GM11168 (cell line): ENCODE measurements at regions not wholly inside any gene's neighbourhood (a gene's known extent, or its start where the extent isn't known, plus 50 kb on each side); places are given as distances from the start of the nearest gene placed in this dataset.

Experiments used
- in situ Hi-C: fragments of 300-500 bp; cut with MboI; formaldehyde crosslinking; loops from one replicate; pipeline ENCODE4 v1.12.0; 2022; ENCODE audit warnings: low sequenced_read_pairs; ENCODE audit not compliant: unreplicated experiment

DNA sequence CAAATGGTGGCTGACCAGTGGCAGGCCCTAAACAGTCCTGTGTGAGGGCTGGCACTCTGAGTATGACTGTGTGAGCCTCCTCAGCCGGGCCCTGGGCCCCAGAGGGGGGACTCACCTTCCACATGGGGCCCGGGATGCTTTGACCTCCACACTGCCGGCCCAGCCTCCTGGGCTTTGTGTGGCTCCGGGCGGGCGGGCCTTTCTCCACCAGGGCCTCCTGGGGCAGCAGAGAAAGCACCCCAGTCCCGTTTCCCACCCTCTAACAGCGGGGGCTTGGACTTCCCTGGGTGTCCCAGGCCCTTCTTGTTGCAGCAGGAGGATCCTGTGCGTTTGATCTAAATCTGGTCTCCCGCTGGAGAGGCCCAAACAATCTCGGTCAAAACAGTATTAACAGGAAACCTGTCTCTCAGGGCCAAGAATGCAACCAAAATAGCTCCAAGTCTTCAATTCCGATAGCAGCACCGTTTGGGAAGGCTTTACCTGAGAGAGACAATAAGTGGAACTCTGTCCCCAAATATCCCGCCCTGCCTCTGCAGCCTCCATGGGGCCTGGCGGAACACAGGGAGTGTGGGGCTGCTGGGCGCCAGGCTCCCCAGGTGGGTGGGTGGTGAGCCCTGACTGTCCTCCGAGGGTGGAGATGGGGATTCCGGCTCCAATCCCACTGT is 104.8 kb upstream of the ZNF32 start:
- in situ Hi-C loops = no loop called here

DNA sequence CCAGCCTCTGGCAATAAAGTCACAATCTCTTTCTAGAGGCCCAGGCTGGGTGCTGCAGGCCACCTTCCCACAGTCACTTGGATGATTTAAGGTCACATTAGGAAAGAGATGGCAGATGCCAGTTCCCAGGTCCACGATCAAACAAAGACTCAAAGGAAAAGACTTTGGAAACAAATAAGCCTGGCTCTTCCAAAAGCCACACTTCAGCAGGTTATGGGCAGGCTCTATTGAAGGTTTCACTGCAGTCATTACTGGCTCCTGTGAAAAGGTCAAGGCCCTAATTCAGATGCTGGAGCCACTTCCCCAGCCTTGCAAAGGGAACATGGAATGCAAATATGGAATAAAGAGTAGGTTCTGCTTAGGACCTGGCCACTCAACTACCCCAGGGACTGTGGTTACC is 104.0 kb upstream of the ZNF32 start:
- in situ Hi-C loops = no loop called here

DNA sequence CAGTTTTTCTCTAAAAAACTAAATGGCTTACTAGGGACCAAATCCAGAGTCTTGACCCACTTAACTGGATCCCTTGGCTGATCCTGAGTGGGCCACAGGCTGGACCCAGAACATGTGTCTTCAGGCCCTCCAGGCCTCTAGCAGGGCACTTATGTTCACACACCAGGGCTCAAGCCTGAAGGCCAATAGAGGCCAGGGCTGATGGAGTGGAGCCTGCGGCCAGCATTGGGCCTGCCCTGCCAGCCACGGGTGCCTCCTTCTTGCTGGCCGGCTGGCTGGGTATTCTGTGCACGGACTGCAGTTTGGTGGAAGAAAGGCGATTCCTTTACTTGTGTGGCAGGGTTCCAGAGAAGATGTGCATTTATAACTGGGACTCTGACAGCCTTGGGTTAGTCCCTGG is 103.0 kb upstream of the ZNF32 start:
- in situ Hi-C loops = no loop called here

DNA sequence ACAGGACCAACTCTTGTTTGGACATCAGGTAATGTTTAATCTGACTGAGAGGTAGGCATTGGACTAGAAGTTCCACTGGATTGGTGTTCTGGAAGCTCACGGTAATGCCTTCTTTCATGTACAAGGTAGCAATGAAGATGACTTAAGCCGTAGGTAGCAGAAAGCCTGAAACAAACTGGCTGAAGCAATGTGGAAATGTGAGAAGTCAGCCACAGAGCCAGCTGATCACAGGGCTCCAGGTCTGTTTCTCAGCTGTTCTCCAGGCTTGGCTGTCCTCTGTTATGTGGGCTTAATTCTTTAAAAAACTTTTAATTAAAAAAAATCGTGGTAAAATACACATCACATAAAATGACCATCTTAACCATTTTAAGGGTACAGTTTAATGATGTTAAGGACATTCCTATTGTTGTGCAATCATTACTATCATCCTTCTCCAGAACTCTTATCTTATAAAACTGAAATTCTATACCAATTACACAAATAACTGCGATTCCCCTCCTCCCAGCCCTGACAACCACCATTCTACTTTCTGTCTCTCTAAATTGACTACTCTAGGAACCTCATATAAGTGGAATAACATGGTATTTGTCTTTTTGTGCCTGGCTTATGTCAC is 101.4 kb upstream of the ZNF32 start:
- in situ Hi-C loops = no loop called here

DNA sequence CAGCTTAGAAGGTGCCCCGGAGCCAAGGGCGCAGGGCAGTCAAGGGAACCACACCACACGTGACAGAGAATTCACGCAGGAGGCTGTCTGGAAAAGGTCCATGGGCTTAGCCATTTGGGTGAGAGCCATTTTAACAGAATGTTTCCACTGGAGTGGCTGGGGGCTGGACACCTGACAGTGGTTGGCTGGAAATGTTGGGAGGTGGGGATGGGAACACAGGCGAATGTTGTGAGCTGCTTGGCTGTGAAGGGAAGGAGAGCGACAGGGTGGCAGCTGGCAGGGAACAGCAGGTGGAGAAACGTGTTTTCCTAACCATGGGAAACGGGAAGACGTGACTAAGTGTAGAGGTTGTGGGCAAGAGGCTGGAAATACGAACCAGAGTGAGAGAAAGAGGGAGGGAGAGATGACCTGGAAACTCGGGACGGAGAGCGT is 100.5 kb upstream of the ZNF32 start:
- in situ Hi-C loops = no loop called here

DNA sequence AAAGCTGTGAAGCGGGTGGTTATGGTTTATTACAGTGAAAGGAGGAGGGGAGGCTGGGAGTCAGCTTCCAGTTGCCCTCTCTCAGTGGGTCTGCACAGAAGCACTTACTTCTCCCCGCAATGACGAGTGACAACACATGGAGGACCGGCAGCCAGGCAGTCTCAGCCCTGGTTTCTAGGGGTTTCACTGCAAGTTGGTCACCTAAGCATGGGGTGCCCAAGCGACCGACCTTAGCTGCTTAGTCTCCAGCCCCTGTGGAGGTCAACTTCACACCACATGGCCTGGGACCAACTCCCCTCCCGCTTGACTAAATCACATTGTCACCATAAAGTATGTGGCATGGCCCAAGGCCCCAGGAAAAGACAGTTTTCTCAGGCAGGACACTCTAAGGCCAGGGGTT is 99.9 kb upstream of the ZNF32 start:
- in situ Hi-C loops = no loop called here

DNA sequence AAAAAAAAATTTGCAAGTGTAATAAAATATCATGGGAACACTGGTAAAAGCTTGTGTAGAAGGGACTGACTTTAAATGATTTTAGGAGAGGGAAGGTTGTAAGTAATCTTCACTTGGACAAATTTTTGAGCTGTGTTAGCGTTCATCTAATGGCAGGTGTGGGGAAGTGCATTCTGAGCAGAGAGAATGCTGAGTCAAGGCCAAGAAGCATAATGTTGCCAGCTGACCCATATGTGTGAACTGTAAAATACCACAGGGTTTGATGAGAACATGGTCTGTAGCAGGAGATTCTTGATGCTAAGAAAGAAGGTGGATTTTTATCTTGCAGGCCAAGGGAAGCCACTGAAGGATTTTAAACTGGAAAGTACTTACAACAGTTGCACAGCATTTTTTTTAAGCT is 98.2 kb upstream of the ZNF32 start:
- in situ Hi-C loops = no loop called here

DNA sequence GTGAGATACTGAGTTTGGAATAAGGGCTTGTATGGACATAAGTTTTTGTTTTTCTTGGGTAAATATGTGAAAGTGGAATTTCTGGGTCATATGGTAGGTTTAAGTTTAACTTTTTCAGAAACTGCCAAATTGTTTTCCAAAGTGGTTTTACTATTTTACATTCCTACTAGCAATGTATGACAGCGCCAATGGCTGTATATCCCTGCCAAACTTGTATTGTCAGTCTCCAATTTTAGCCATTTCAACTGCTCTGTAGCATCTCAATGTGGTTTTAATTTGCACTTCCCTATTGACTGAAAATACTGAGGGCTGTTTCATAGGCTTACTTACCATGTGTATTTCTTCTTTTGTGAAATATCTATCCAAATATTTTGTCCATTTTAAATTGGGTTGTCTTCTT is 90.5 kb upstream of the ZNF32 start:
- in situ Hi-C loops = no loop called here

DNA sequence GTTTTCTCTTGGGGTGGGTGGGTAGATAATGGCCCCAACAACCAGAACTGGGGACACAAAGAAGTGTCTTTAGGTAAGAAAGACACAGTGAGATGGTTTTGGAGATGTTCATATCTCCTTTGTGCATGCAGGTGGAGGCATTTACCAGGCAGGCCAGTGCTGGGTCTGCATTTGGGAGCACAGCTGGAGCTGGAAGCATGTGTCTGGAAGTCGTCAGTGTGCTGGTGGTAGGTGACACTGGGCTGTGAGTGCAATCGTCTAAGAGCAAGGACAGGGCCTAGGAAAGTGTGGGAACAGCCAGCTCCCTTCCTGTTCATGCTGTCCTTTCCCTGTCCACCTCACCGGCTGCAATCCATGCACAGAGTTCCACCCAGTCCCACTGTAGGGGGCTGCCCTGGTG is 88.3 kb upstream of the ZNF32 start:
- in situ Hi-C loops = no loop called here

DNA sequence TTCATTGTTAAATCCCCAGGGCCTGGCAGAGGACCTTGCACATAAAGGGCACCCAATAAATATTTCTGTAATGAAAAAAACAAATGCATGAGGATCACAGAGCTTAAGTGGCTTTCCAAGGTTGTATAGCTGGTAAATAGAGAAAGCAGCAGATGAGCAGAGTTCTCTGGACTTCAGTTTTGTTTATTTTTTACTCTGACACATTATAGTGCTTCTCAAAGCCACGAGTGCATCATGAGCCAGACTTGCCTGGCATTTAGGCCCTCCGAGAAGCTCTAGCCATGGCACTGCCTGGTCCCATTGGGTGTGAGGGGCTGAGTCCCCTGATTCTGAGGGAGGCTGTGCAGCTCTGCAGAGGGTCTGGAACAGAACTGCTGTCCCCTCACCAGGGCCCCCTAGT is 87.2 kb upstream of the ZNF32 start:
- in situ Hi-C loops = no loop called here

DNA sequence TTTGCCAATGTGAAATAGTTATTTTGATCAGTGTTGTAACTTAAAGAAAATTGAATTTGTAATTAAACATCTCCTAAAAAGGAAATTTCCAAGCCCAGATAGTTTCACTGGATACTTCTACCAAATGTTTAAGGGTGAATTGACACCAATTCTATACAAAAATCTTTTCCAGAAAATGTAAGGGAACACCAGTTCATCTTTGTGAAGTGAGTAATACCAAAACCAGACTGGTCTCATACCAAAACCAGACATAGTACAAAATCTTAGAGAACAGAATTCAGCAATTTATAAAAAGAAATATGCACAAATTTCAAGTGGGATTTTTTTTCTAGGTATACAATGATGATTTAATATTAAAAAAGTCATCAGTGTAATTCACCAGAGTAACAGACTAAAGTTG is 86.0 kb upstream of the ZNF32 start:
- in situ Hi-C loops = no loop called here

DNA sequence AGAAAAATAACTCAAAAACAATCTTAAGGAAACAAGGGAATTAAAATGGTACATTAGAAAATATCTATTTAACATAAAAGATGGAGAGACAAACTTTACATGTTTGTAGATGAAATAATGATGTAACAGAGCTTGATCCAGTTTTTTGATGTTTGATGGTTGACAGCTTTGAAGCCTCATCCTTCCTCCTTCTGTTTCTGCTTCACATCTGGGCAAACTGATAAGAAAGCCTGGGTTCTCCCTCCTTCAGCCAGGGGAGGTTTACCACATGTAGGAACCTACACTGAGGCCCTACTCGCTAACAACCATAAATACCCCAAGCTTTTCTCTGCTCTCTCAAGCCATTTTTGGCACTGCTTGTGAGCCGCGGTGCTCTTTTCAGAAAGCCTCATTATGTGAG is 82.8 kb upstream of the ZNF32 start:
- in situ Hi-C loops = no loop called here

DNA sequence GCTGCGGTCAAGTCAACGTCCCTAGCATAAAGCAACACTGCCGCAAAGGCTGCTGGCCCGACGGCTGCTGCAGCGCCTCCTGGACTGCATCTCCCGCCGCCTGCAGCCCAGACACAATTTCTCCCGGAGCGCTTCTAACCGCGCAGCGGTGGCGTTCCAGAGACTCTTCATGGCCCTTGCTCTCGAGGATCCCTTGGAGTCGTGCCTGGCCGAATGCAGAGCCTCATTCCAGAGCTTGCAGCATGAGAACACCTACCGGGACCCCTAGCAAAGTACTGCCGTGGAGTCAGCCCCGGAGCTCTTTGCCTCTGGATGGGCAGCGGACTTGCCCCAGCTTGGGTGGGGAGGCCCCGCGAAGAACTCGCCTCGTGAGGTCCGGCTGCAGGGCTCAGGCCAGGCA is 79.7 kb upstream of the ZNF32 start:
- in situ Hi-C loops = no loop called here

DNA sequence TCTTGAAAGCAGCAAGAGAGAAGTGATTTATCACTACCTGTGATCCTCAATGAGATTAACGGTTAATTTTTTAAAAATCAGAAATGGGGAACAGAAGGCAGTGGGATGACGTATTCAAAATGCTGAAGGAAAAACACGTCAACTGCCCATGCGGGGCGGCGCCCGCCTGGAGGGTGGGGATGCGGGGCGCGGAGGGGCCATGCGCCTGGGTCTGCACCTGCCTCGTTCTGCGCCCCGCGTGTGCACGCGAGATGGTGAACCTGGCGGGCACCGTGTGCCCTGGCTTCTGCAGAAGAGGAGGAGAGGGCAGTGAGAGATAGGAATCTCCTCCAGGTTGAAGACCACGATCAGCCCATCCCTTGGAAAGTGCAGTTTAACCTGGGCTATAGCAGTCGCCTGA is 79.3 kb upstream of the ZNF32 start:
- in situ Hi-C loops = no loop called here

DNA sequence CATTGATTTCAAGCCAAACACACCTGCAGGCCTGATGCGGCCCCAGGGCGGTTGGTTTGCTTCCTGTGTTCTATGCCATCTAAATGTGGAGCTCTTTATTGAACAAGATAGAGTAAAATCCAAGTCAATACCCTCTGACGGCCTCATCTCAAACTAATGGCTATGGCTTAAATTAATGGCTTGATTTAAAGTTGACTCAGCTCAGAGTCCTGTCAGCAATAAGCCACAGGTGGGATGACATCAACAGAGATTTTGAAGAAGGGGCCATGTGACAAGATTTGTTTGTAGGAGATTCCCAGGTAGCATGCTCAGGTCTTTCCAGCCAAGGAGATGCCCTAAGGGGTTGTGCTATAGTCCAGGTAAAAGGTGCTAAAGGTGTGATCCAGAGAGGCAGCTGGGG is 66.7 kb upstream of the ZNF32 start:
- in situ Hi-C loops = no loop called here

DNA sequence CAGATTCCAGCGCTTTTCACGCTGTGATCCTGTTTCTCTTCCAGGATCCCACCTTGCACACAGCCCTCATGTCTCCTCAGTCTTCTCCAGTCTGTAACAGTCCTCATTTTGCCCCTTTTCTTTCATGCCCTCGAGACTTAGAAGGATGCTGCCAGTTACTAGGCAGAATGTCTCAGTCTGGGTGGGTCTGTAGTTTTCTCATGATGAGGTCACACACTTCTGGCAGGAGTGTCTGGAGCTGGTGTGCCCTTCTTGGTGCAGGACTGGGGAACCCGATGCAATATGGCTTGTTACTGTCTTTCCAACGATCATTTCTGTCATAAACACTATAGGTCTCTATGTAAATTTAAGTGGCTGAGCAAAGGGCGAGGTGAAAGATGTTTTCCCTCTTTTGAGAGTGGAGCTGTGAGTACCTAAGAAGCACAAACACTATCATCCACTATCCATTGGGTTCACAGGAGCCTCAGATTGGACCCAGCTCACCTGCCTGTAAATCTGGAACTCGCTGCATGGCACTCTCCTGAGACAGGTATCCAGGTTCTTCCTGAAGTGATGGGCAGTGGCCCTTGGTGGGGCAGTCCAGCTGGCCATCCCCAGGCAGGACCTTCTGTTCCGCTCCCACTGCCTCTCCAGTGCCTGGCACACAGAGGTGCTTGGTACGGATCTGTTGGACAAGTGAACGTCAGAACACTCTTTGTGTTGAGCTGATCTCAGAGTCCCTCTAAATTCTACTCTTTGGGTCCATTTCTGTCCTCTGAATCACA is 64.3 kb upstream of the ZNF32 start:
- in situ Hi-C loops = no loop called here

DNA sequence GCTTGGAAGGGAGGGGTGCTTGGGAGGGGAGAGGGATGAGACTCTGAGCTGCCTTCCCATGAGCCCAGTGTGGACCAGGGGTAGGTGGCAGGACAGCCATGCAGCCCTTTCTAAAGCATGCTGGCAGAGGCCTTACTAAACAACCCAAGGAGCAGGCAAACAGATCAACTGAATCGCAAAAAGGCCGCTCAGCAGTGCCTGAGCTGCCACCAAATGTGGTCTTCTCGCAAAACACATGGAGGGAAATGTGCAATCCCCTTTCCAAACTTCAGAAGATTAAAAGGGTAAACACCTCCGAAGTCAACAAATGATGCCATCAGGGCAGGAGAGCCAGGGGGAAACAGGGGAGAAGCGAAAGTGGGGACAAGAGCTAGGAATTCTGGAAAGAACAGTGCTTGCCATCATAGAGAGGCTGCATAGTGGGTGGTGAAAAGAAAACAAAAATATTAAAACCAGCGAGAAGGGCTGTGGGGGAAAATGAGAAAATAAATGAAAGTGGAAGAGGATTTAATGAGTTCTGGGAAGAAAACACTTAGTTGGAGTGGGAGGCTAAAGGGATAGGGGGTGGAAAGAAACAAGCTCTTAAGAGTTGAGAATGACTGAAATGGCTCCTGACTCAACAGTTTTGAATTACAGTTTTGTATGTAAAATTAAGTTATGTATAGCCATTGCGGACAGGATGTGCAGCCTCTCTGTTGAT is 62.2 kb upstream of the ZNF32 start:
- in situ Hi-C loops = no loop called here

DNA sequence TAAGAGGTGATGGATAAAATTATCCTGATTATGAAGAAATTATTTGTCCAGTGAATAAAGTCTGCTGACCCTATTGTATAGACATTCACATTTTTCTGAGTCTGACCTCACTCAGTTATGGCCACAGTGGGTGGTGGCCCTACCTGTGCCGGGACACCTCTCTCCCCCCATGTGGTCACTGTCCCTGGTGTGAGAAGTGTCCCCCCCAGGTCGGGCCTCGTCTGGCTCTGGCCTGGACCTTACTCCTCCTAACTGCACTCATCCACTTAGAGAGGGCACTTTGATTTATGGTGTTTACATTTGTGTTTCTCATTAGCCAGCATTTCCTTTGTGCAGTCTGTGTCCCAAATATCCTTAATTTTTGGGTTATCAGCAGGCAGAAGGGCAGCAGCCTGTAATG is 59.6 kb upstream of the ZNF32 start:
- in situ Hi-C loops = no loop called here

DNA sequence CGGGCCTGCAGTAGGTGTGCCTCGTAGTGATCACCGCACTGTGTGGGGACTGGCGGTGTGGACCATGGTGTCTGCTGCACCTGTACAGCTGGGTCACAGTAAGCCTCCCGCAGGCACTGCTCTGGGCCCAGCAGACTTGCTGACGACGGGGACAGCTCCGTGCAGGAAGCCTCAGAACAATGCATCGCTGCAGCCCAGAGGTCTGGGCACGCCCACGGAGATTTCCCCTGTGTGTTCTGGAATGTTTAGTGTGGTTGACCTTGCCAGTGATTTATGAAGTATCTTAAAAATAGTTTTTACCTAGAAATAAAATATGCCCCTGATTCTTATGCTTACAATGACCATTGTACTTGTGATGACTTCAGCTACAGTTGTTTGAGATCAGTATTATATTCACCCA is 59.1 kb upstream of the ZNF32 start:
- in situ Hi-C loops = no loop called here

DNA sequence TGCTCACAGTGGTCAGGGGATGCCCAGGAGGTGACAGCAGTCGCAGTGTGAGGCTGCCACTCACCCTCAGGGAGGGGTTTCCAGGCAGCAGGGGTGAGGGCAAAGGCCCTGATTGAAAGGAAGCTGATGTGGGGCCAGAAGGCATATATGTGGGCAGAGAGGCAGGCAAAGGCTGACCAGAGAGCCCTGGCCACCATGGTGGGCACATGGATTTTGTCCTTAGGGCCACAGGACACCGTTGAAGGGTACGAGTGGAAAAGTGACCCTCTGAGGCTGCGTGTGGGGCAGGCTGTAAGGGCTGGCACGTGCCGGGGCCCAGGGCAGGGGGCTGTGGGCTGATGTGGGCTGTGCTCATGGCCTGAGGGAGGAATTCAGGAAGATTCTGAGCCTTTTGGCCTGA is 57.5 kb upstream of the ZNF32 start:
- in situ Hi-C loops = no loop called here

DNA sequence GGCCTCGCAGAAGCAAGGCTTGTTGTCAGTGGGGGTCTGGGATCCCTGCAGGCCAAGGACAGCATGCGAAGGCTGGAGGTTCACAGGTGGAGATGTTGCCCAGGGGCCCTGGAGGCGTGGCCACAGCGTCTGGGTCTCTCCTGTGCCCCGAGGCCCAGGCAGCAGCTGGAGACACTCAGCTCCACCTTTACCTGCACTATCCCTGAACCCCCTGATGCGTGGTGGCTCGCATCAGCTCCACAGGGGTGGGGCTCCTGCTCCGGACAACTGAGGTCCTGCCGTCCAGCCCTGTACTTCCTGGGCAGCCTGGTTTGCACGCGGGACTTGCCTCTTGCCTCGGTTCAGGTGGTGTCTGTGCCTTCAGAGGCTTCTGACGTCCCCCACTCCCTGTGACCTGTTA is 54.6 kb upstream of the ZNF32 start:
- in situ Hi-C loops = no loop called here
